Loucy (cell line): ENCODE measurements at regions not wholly inside any gene's neighbourhood (a gene's known extent, or its start where the extent isn't known, plus 50 kb on each side); places are given as distances from the start of the nearest gene placed in this dataset.

Experiments used
- H2AFZ ChIP-seq: fragments of 200-600 bp; sonication (generic); 2 replicates; pipeline ENCODE4 v1.6.0; 2016; ENCODE audit warnings: antibody characterized with exemption, mild to moderate bottlenecking, low read length, moderate library complexity
- H3F3A ChIP-seq: fragments of 200-600 bp; 2 replicates; pipeline ENCODE4 v1.6.0; 2016; ENCODE audit warnings: antibody characterized with exemption, low read depth, mild to moderate bottlenecking
- H3K27me3 ChIP-seq: fragments of 200-600 bp; sonication (generic); 2 replicates; pipeline ENCODE4 v1.6.1; 2014; ENCODE audit warnings: low read length, mild to moderate bottlenecking; ENCODE audit not compliant: insufficient read depth, poor library complexity, severe bottlenecking
- H3K36me3 ChIP-seq: fragments of 200-600 bp; sonication (generic); 2 replicates; pipeline ENCODE4 v1.6.1; 2016; ENCODE audit warnings: low read length; ENCODE audit not compliant: insufficient read depth
- H3K4me1 ChIP-seq: fragments of 200-600 bp; sonication (generic); 2 replicates; pipeline ENCODE4 v1.5.1; 2014; ENCODE audit warnings: low read length, mild to moderate bottlenecking; ENCODE audit not compliant: insufficient read depth, poor library complexity, severe bottlenecking
- H3K4me2 ChIP-seq: fragments of 200-600 bp; sonication (generic); 2 replicates; pipeline ENCODE4 v1.6.0; 2014; ENCODE audit warnings: antibody characterized with exemption, low read length, low read depth, mild to moderate bottlenecking; ENCODE audit not compliant: poor library complexity, severe bottlenecking
- H3K4me3 ChIP-seq: fragments of 200-600 bp; sonication (generic); 2 replicates; pipeline ENCODE4 v1.5.1; 2014; ENCODE audit warnings: low read length, mild to moderate bottlenecking, mixed read lengths; ENCODE audit not compliant: poor library complexity, severe bottlenecking
- H3K79me2 ChIP-seq: fragments of 200-600 bp; sonication (generic); 2 replicates; pipeline ENCODE4 v1.6.1; 2014; ENCODE audit warnings: low read length; ENCODE audit not compliant: insufficient read depth
- H3K9ac ChIP-seq: fragments of 200-600 bp; sonication (generic); 2 replicates; pipeline ENCODE4 v1.6.0; 2014; ENCODE audit warnings: mild to moderate bottlenecking, low read depth, low read length, moderate library complexity; ENCODE audit not compliant: poor library complexity, severe bottlenecking
- H3K9me2 ChIP-seq: fragments of 200-600 bp; sonication (generic); replicated peaks from 2 replicates; pipeline ENCODE4 v1.6.1; 2016; ENCODE audit warnings: low read depth, low read length, mixed read lengths
- H3K9me3 ChIP-seq: fragments of 200-600 bp; sonication (generic); 2 replicates; pipeline ENCODE4 v1.6.1; 2014; ENCODE audit warnings: mild to moderate bottlenecking, antibody characterized with exemption, low read length, low read depth; ENCODE audit not compliant: insufficient read depth
- H4K20me1 ChIP-seq: fragments of 200-600 bp; sonication (generic); 2 replicates; pipeline ENCODE4 v1.6.0; 2014; ENCODE audit warnings: antibody characterized with exemption, low read length, mild to moderate bottlenecking; ENCODE audit not compliant: insufficient read depth, poor library complexity, severe bottlenecking
- CTCF ChIP-seq: fragments of 200-600 bp; sonication (generic); conservative IDR thresholded peaks from 2 replicates; pipeline ENCODE4 v1.5.1; 2014; ENCODE audit warnings: mild to moderate bottlenecking, antibody characterized with exemption, low read length
- EZH2phosphoT487 ChIP-seq: fragments of 200-600 bp; IDR thresholded peaks from 2 replicates; pipeline ENCODE4 v1.6.1; 2018; ENCODE audit warnings: antibody characterized with exemption, mild to moderate bottlenecking, moderate library complexity, borderline replicate concordance

GRCh38 chr12:89787763-89788162 is 79.1 kb upstream of the ATP2B1 start:
- Histone ChIP-seq H3F3A (no peaks in the 10 kb centered on the region), H3K9me2 (no peaks in the 10 kb centered on the region), H3K27me3 (no peaks in the 10 kb centered on the region), H3K4me2 (no peak overlapping the region), H3K9me3 (peaks cover 16% of the 10 kb centered on the region; the same call in 1 of the 2 replicates), H2AFZ (no peak overlapping the region), H3K4me3 (no peak overlapping the region), H3K79me2 (no peaks in the 10 kb centered on the region), H4K20me1 (no peaks in the 10 kb centered on the region), H3K36me3 (no peaks in the 10 kb centered on the region), H3K9ac (no peak overlapping the region), H3K4me1 (no peaks in the 10 kb centered on the region)
- TF ChIP-seq CTCF (no peak), EZH2phosphoT487 (no peak)

GRCh38 chr12:89786177-89786810 is 77.7 kb upstream of the ATP2B1 start:
- H3K4me2 ChIP-seq, result no peak overlapping the region
- no peaks in the 10 kb centered on the region for H3K4me1 ChIP-seq
- no peaks in the 10 kb centered on the region for H3K27me3 ChIP-seq
- H3F3A ChIP-seq, result no peaks in the 10 kb centered on the region
- no peak overlapping the region for H2AFZ ChIP-seq
- peaks cover 16% of the 10 kb centered on the region; the same call in 1 of the 2 replicates for H3K9me3 ChIP-seq
- H3K9ac ChIP-seq, result no peak overlapping the region
- TF ChIP-seq EZH2phosphoT487 (no peak), CTCF (no peak)
- no peaks in the 10 kb centered on the region for H3K36me3 ChIP-seq
- no peaks in the 10 kb centered on the region for H3K79me2 ChIP-seq
- H3K4me3 ChIP-seq, result no peak overlapping the region
- H3K9me2 ChIP-seq, result no peaks in the 10 kb centered on the region
- no peaks in the 10 kb centered on the region for H4K20me1 ChIP-seq

- H3K36me3 ChIP-seq, result no peaks in the 10 kb centered on the region
- H3K9me3 ChIP-seq, result peaks cover 16% of the 10 kb centered on the region; the same call in 1 of the 2 replicates
- H3K9ac ChIP-seq, result no peak overlapping the region
- no peak overlapping the region for H2AFZ ChIP-seq
- no peaks in the 10 kb centered on the region for H3K9me2 ChIP-seq
- H4K20me1 ChIP-seq, result no peaks in the 10 kb centered on the region
- H3K27me3 ChIP-seq, result no peaks in the 10 kb centered on the region
- H3K4me1 ChIP-seq, result no peaks in the 10 kb centered on the region
- H3K4me2 ChIP-seq, result no peak overlapping the region
- no peaks in the 10 kb centered on the region for H3F3A ChIP-seq
- H3K4me3 ChIP-seq, result no peak overlapping the region
- H3K79me2 ChIP-seq, result no peaks in the 10 kb centered on the region
- no peak for TF ChIP-seq EZH2phosphoT487
- TF ChIP-seq CTCF, result no peak
Measured at GRCh38 chr12:89783359-89784060, 74.9 kb upstream of the ATP2B1 start.
